ENCODE measurements at regions not wholly inside any gene's neighbourhood (a gene's known extent, or its start where the extent isn't known, plus 50 kb on each side); places are given as distances from the start of the nearest gene placed in this dataset.

- H3K4me3 ChIP-seq (ENCODE audit: low read length): no peak overlapping the region
- H3K4me1 ChIP-seq (ENCODE audit: insufficient read depth, low read length): no peaks in the 10 kb centered on the region
- H3K9me3 ChIP-seq (ENCODE audit: insufficient read depth, low read depth, low read length): no peaks in the 10 kb centered on the region
- H3K27ac ChIP-seq (ENCODE audit: low read length): no peak overlapping the region
- H3K9ac ChIP-seq (ENCODE audit: low read depth, low read length): no peak overlapping the region
- H3K36me3 ChIP-seq (ENCODE audit: insufficient read depth, low read depth, low read length): no peaks in the 10 kb centered on the region
- no peaks in the 10 kb centered on the region for H3K27me3 ChIP-seq (ENCODE audit: insufficient read depth, low read length)
Observed at GRCh38 chr10:91006001-91006751, 85.3 kb upstream of the ANKRD1 start.

- no peak overlapping the region for H3K4me3 ChIP-seq (ENCODE audit: low read length)
- H3K27ac ChIP-seq (ENCODE audit: low read length): no peak overlapping the region
- H3K9me3 ChIP-seq (ENCODE audit: insufficient read depth, low read depth, low read length): no peaks in the 10 kb centered on the region
- no peak overlapping the region for H3K9ac ChIP-seq (ENCODE audit: low read depth, low read length)
- no peaks in the 10 kb centered on the region for H3K36me3 ChIP-seq (ENCODE audit: insufficient read depth, low read depth, low read length)
- H3K27me3 ChIP-seq (ENCODE audit: insufficient read depth, low read length): no peaks in the 10 kb centered on the region
- H3K4me1 ChIP-seq (ENCODE audit: insufficient read depth, low read length): no peaks in the 10 kb centered on the region
Observed at GRCh38 chr10:91006752-91007346, 86.0 kb upstream of the ANKRD1 start.

- no peaks in the 10 kb centered on the region for H3K27me3 ChIP-seq (ENCODE audit: insufficient read depth, low read length)
- no peak overlapping the region for H3K9ac ChIP-seq (ENCODE audit: low read depth, low read length)
- no peaks in the 10 kb centered on the region for H3K36me3 ChIP-seq (ENCODE audit: insufficient read depth, low read depth, low read length)
- no peaks in the 10 kb centered on the region for H3K4me1 ChIP-seq (ENCODE audit: insufficient read depth, low read length)
- no peak overlapping the region for H3K27ac ChIP-seq (ENCODE audit: low read length)
- H3K4me3 ChIP-seq (ENCODE audit: low read length): no peak overlapping the region
- H3K9me3 ChIP-seq (ENCODE audit: insufficient read depth, low read depth, low read length): no peaks in the 10 kb centered on the region
Observed at GRCh38 chr10:91007655-91008054, 86.8 kb upstream of the ANKRD1 start.

GRCh38 chr10:91009121-91009520, 88.2 kb upstream of the ANKRD1 start:
- no peaks in the 10 kb centered on the region for H3K36me3 ChIP-seq (ENCODE audit: insufficient read depth, low read depth, low read length)
- no peaks in the 10 kb centered on the region for H3K27me3 ChIP-seq (ENCODE audit: insufficient read depth, low read length)
- no peaks in the 10 kb centered on the region for H3K9me3 ChIP-seq (ENCODE audit: insufficient read depth, low read depth, low read length)
- no peaks in the 10 kb centered on the region for H3K4me1 ChIP-seq (ENCODE audit: insufficient read depth, low read length)
- H3K27ac ChIP-seq (ENCODE audit: low read length): no peak overlapping the region
- H3K4me3 ChIP-seq (ENCODE audit: low read length): no peak overlapping the region
- H3K9ac ChIP-seq (ENCODE audit: low read depth, low read length): no peak overlapping the region

- Histone ChIP-seq H3K27ac (ENCODE audit: low read length) (no peak overlapping the region), H3K9ac (ENCODE audit: low read depth, low read length) (no peak overlapping the region), H3K4me1 (ENCODE audit: insufficient read depth, low read length) (no peaks in the 10 kb centered on the region), H3K36me3 (ENCODE audit: insufficient read depth, low read depth, low read length) (no peaks in the 10 kb centered on the region), H3K27me3 (ENCODE audit: insufficient read depth, low read length) (no peaks in the 10 kb centered on the region), H3K4me3 (ENCODE audit: low read length) (no peak overlapping the region), H3K9me3 (ENCODE audit: insufficient read depth, low read depth, low read length) (no peaks in the 10 kb centered on the region)
Observed at GRCh38 chr10:91010952-91011351, 90.1 kb upstream of the ANKRD1 start.

GRCh38 chr10:91012502-91012901, 91.6 kb upstream of the ANKRD1 start:
- Histone ChIP-seq H3K27ac (ENCODE audit: low read length) (no peak overlapping the region), H3K4me3 (ENCODE audit: low read length) (no peak overlapping the region), H3K27me3 (ENCODE audit: insufficient read depth, low read length) (no peaks in the 10 kb centered on the region), H3K9ac (ENCODE audit: low read depth, low read length) (no peak overlapping the region), H3K36me3 (ENCODE audit: insufficient read depth, low read depth, low read length) (no peaks in the 10 kb centered on the region), H3K4me1 (ENCODE audit: insufficient read depth, low read length) (no peaks in the 10 kb centered on the region), H3K9me3 (ENCODE audit: insufficient read depth, low read depth, low read length) (no peaks in the 10 kb centered on the region)

- Histone ChIP-seq H3K36me3 (ENCODE audit: insufficient read depth, low read depth, low read length) (no peaks in the 10 kb centered on the region), H3K27me3 (ENCODE audit: insufficient read depth, low read length) (no peaks in the 10 kb centered on the region), H3K4me1 (ENCODE audit: insufficient read depth, low read length) (no peaks in the 10 kb centered on the region), H3K9ac (ENCODE audit: low read depth, low read length) (no peak overlapping the region), H3K9me3 (ENCODE audit: insufficient read depth, low read depth, low read length) (no peaks in the 10 kb centered on the region), H3K27ac (ENCODE audit: low read length) (no peak overlapping the region), H3K4me3 (ENCODE audit: low read length) (no peak overlapping the region)
Observed at GRCh38 chr10:91013985-91014384, 93.1 kb upstream of the ANKRD1 start.

- Histone ChIP-seq H3K36me3 (ENCODE audit: insufficient read depth, low read depth, low read length) (no peaks in the 10 kb centered on the region), H3K27ac (ENCODE audit: low read length) (no peak overlapping the region), H3K4me1 (ENCODE audit: insufficient read depth, low read length) (no peaks in the 10 kb centered on the region)
Observed at GRCh38 chr10:91017198-91017597, 96.3 kb upstream of the ANKRD1 start.

GRCh38 chr10:91021901-91022300, 101.0 kb upstream of the ANKRD1 start:
- H3K4me1 ChIP-seq (ENCODE audit: insufficient read depth, low read length): no peaks in the 10 kb centered on the region
- H3K27me3 ChIP-seq (ENCODE audit: insufficient read depth, low read length): no peaks in the 10 kb centered on the region
- H3K4me3 ChIP-seq (ENCODE audit: low read length): no peak overlapping the region
- no peak overlapping the region for H3K9ac ChIP-seq (ENCODE audit: low read depth, low read length)
- no peaks in the 10 kb centered on the region for H3K9me3 ChIP-seq (ENCODE audit: insufficient read depth, low read depth, low read length)
- H3K27ac ChIP-seq (ENCODE audit: low read length): no peak overlapping the region
- no peaks in the 10 kb centered on the region for H3K36me3 ChIP-seq (ENCODE audit: insufficient read depth, low read depth, low read length)

More at GRCh38 chr10:91017198-91017597, 96.3 kb upstream of the ANKRD1 start:
- H3K9ac ChIP-seq (ENCODE audit: low read depth, low read length): no peak overlapping the region
- H3K9me3 ChIP-seq (ENCODE audit: insufficient read depth, low read depth, low read length): no peaks in the 10 kb centered on the region
- no peak overlapping the region for H3K4me3 ChIP-seq (ENCODE audit: low read length)
- no peaks in the 10 kb centered on the region for H3K27me3 ChIP-seq (ENCODE audit: insufficient read depth, low read length)

- Histone ChIP-seq H3K4me3 (ENCODE audit: low read length) (no peak overlapping the region), H3K27ac (ENCODE audit: low read length) (no peak overlapping the region), H3K36me3 (ENCODE audit: insufficient read depth, low read depth, low read length) (no peaks in the 10 kb centered on the region), H3K27me3 (ENCODE audit: insufficient read depth, low read length) (no peaks in the 10 kb centered on the region), H3K9me3 (ENCODE audit: insufficient read depth, low read depth, low read length) (no peaks in the 10 kb centered on the region), H3K9ac (ENCODE audit: low read depth, low read length) (no peak overlapping the region), H3K4me1 (ENCODE audit: insufficient read depth, low read length) (no peaks in the 10 kb centered on the region)
Observed at GRCh38 chr10:91022390-91022789, 101.5 kb upstream of the ANKRD1 start.

- Histone ChIP-seq H3K4me3 (ENCODE audit: low read length) (no peak overlapping the region), H3K27me3 (ENCODE audit: insufficient read depth, low read length) (no peaks in the 10 kb centered on the region), H3K4me1 (ENCODE audit: insufficient read depth, low read length) (no peaks in the 10 kb centered on the region), H3K9ac (ENCODE audit: low read depth, low read length) (no peak overlapping the region), H3K27ac (ENCODE audit: low read length) (no peak overlapping the region), H3K36me3 (ENCODE audit: insufficient read depth, low read depth, low read length) (no peaks in the 10 kb centered on the region), H3K9me3 (ENCODE audit: insufficient read depth, low read depth, low read length) (no peaks in the 10 kb centered on the region)
Observed at GRCh38 chr10:91022924-91023699, 102.2 kb upstream of the ANKRD1 start.
